ENCODE measurements at regions not wholly inside any gene's neighbourhood (a gene's known extent, or its start where the extent isn't known, plus 50 kb on each side); places are given as distances from the start of the nearest gene placed in this dataset.
"Not testable (repeated sequence)": the region's sequence is repeated elsewhere in the genome, so short reads cannot be mapped to it uniquely, and the experiment has no call there.

GRCh38 chr6:125598422-125598821 lies 151.0 kb upstream of the HEY2 start:
- peaks cover 28% of the 10 kb centered on the region for H3K27me3 Mint-ChIP-seq
- H3K4me3 Mint-ChIP-seq = no peak overlapping the region
- no peak overlapping the region for H3K27ac Mint-ChIP-seq
- H3K36me3 Mint-ChIP-seq = no peaks in the 10 kb centered on the region
- no peaks in the 10 kb centered on the region for H3K4me1 Mint-ChIP-seq
- H3K9me3 Mint-ChIP-seq = no peaks in the 10 kb centered on the region
- DNase-seq = no peak

GRCh38 chr6:125604257-125604656 lies 145.2 kb upstream of the HEY2 start:
- no peak overlapping the region for H3K27ac Mint-ChIP-seq

GRCh38 chr6:125611573-125612344 lies 137.7 kb upstream of the HEY2 start:
- Mint-ChIP-seq H3K27ac (no peak overlapping the region), H3K36me3 (no peaks in the 10 kb centered on the region), H3K27me3 (peaks cover 44% of the 10 kb centered on the region), H3K4me3 (no peak overlapping the region), H3K9me3 (peaks cover 2% of the 10 kb centered on the region), H3K4me1 (no peaks in the 10 kb centered on the region)
- no peak for DNase-seq

More at GRCh38 chr6:125604257-125604656, 145.2 kb upstream of the HEY2 start:
- Mint-ChIP-seq H3K9me3 (peaks cover 1% of the 10 kb centered on the region), H3K4me1 (no peaks in the 10 kb centered on the region), H3K4me3 (no peak overlapping the region), H3K36me3 (no peaks in the 10 kb centered on the region), H3K27me3 (peaks cover 47% of the 10 kb centered on the region)
- DNase-seq = no peak

- Mint-ChIP-seq H3K27me3 (peaks cover 39% of the 10 kb centered on the region), H3K36me3 (no peaks in the 10 kb centered on the region), H3K9me3 (peaks cover 2% of the 10 kb centered on the region), H3K4me3 (no peak overlapping the region), H3K27ac (no peak overlapping the region), H3K4me1 (no peaks in the 10 kb centered on the region)
- DNase-seq = no peak
These were observed 137.0 kb upstream of the HEY2 start for GRCh38 chr6:125612345-125612846.

GRCh38 chr6:125618629-125619028 lies 130.8 kb upstream of the HEY2 start:
- Mint-ChIP-seq H3K9me3 (no peaks in the 10 kb centered on the region), H3K27ac (no peak overlapping the region), H3K27me3 (peaks cover 23% of the 10 kb centered on the region), H3K36me3 (no peaks in the 10 kb centered on the region), H3K4me3 (no peak overlapping the region), H3K4me1 (no peaks in the 10 kb centered on the region)
- no peak for DNase-seq

- H3K27ac Mint-ChIP-seq = no peak overlapping the region
- DNase-seq = no peak
- H3K4me3 Mint-ChIP-seq = no peak overlapping the region
- peaks cover 25% of the 10 kb centered on the region for H3K27me3 Mint-ChIP-seq
- H3K4me1 Mint-ChIP-seq = no peaks in the 10 kb centered on the region
- H3K36me3 Mint-ChIP-seq = no peaks in the 10 kb centered on the region
- H3K9me3 Mint-ChIP-seq = no peaks in the 10 kb centered on the region
These were observed 126.3 kb upstream of the HEY2 start for GRCh38 chr6:125623085-125623484.

- no peak overlapping the region for H3K27ac Mint-ChIP-seq
- peaks cover 12% of the 10 kb centered on the region for H3K27me3 Mint-ChIP-seq
- no peaks in the 10 kb centered on the region for H3K4me1 Mint-ChIP-seq
- no peaks in the 10 kb centered on the region for H3K9me3 Mint-ChIP-seq
- no peak overlapping the region for H3K4me3 Mint-ChIP-seq
- DNase-seq = no peak
- no peaks in the 10 kb centered on the region for H3K36me3 Mint-ChIP-seq
These were observed 118.3 kb upstream of the HEY2 start for GRCh38 chr6:125631165-125631564.

GRCh38 chr6:125636011-125636410 lies 113.4 kb upstream of the HEY2 start:
- DNase-seq, H3K9me3 Mint-ChIP-seq, H3K27ac Mint-ChIP-seq, H3K27me3 Mint-ChIP-seq, H3K4me3 Mint-ChIP-seq, H3K4me1 Mint-ChIP-seq, H3K36me3 Mint-ChIP-seq: not testable (repeated sequence)

- Mint-ChIP-seq H3K27ac (no peak overlapping the region), H3K27me3 (no peaks in the 10 kb centered on the region), H3K4me3 (no peak overlapping the region), H3K9me3 (no peaks in the 10 kb centered on the region), H3K36me3 (no peaks in the 10 kb centered on the region), H3K4me1 (no peaks in the 10 kb centered on the region)
- no peak for DNase-seq
These were observed 112.8 kb upstream of the HEY2 start for GRCh38 chr6:125636671-125637070.

- no peak overlapping the region for H3K27ac Mint-ChIP-seq
- no peak for DNase-seq
- H3K4me1 Mint-ChIP-seq = no peaks in the 10 kb centered on the region
- no peaks in the 10 kb centered on the region for H3K27me3 Mint-ChIP-seq
- H3K4me3 Mint-ChIP-seq = no peak overlapping the region
- no peaks in the 10 kb centered on the region for H3K9me3 Mint-ChIP-seq
- H3K36me3 Mint-ChIP-seq = no peaks in the 10 kb centered on the region
These were observed 112.2 kb upstream of the HEY2 start for GRCh38 chr6:125637207-125637606.

- H3K4me3 Mint-ChIP-seq = no peak overlapping the region
- H3K9me3 Mint-ChIP-seq = no peaks in the 10 kb centered on the region
- H3K4me1 Mint-ChIP-seq = no peaks in the 10 kb centered on the region
- H3K27me3 Mint-ChIP-seq = no peaks in the 10 kb centered on the region
- DNase-seq = no peak
- no peak overlapping the region for H3K27ac Mint-ChIP-seq
- no peaks in the 10 kb centered on the region for H3K36me3 Mint-ChIP-seq
These were observed 109.9 kb upstream of the HEY2 start for GRCh38 chr6:125639466-125640020.

- no peak overlapping the region for H3K27ac Mint-ChIP-seq
- H3K36me3 Mint-ChIP-seq = no peaks in the 10 kb centered on the region
- no peaks in the 10 kb centered on the region for H3K4me1 Mint-ChIP-seq
- no peak overlapping the region for H3K4me3 Mint-ChIP-seq
- H3K27me3 Mint-ChIP-seq = no peaks in the 10 kb centered on the region
- no peak for DNase-seq
- H3K9me3 Mint-ChIP-seq = no peaks in the 10 kb centered on the region
These were observed 108.8 kb upstream of the HEY2 start for GRCh38 chr6:125640441-125641150.

GRCh38 chr6:125643967-125644661 lies 105.3 kb upstream of the HEY2 start:
- not testable (repeated sequence) for DNase-seq, H3K27ac Mint-ChIP-seq, H3K27me3 Mint-ChIP-seq, H3K4me3 Mint-ChIP-seq, H3K4me1 Mint-ChIP-seq, H3K36me3 Mint-ChIP-seq, H3K9me3 Mint-ChIP-seq

- Mint-ChIP-seq H3K27me3 (no peaks in the 10 kb centered on the region), H3K36me3 (no peaks in the 10 kb centered on the region), H3K4me3 (no peak overlapping the region), H3K9me3 (no peaks in the 10 kb centered on the region), H3K27ac (no peak overlapping the region), H3K4me1 (no peaks in the 10 kb centered on the region)
- no peak for DNase-seq
These were observed 102.0 kb upstream of the HEY2 start for GRCh38 chr6:125647391-125647790.

GRCh38 chr6:125653752-125654151 lies 95.7 kb upstream of the HEY2 start:
- H3K9me3 Mint-ChIP-seq, H3K4me3 Mint-ChIP-seq, H3K27ac Mint-ChIP-seq, H3K4me1 Mint-ChIP-seq, DNase-seq, H3K36me3 Mint-ChIP-seq: not testable (repeated sequence)
- peaks cover 17% of the 10 kb centered on the region for H3K27me3 Mint-ChIP-seq

Measured in activated naive CD8-positive, alpha-beta T cell treated with anti-CD3 and anti-CD28 coated beads for 36 hours (primary cell).